Lower lobe of right lung (tissue), 2 donors: ENCODE measurements at regions not wholly inside any gene's neighbourhood (a gene's known extent, or its start where the extent isn't known, plus 50 kb on each side); places are given as distances from the start of the nearest gene placed in this dataset.

Experiments used
- ATAC-seq, 2 donors: fragments of 200-7000 bp; cut with Tn5 transposase; one replicate each; pipeline ENCODE4 v1.9.1; 2020 to 2022; ENCODE audit warnings: mild to moderate bottlenecking in 2 of 2, moderate library complexity in 2 of 2
- DNase-seq: peaks from one replicate; pipeline ENCODE4 v3.0.0-alpha.2; 2020
- H3K27ac ChIP-seq: fragments of 200-600 bp; one replicate; pipeline ENCODE4 v1.8.0; 2022
- H3K27me3 ChIP-seq: fragments of 200-600 bp; one replicate; pipeline ENCODE4 v1.8.0; 2022; ENCODE audit warnings: low read depth
- H3K36me3 ChIP-seq: fragments of 200-600 bp; one replicate; pipeline ENCODE4 v1.8.0; 2022; ENCODE audit warnings: mild to moderate bottlenecking
- H3K4me1 ChIP-seq: fragments of 200-600 bp; one replicate; pipeline ENCODE4 v1.8.0; 2022
- H3K4me3 ChIP-seq: fragments of 200-600 bp; one replicate; pipeline ENCODE4 v1.8.0; 2022; ENCODE audit warnings: mild to moderate bottlenecking
- H3K9me3 ChIP-seq: fragments of 200-600 bp; one replicate; pipeline ENCODE4 v1.8.0; 2022
- CTCF ChIP-seq: fragments of 200-600 bp; IDR thresholded peaks from one replicate; pipeline ENCODE4 v1.8.0; 2022; ENCODE audit warnings: antibody characterized with exemption, mild to moderate bottlenecking
- intact Hi-C: fragments of 100-400 bp; cut with DNase I; formaldehyde crosslinking; loops from one replicate; pipeline ENCODE4 v1.11.0; 2022
- donor health status: DM: no; HTN: yes; CAD: no; lungs with severe emphysema.

GRCh38 chr2:176525086-176525485 lies 255.8 kb downstream of the MTX2 start:
- no peak overlapping the region for H3K27ac ChIP-seq
- peaks cover 10% of the 10 kb centered on the region for H3K4me1 ChIP-seq
- ATAC-seq (no peak), DNase-seq (no peak)
- no peaks in the 10 kb centered on the region for H3K36me3 ChIP-seq
- H3K9me3 ChIP-seq = no peaks in the 10 kb centered on the region
- no peaks in the 10 kb centered on the region for H3K27me3 ChIP-seq
- TF ChIP-seq CTCF = no peak
- intact Hi-C loops = no loop called here
- H3K4me3 ChIP-seq = no peak overlapping the region

- Histone ChIP-seq H3K27ac (no peak overlapping the region), H3K4me1 (peaks cover 10% of the 10 kb centered on the region), H3K36me3 (no peaks in the 10 kb centered on the region), H3K4me3 (no peak overlapping the region), H3K9me3 (no peaks in the 10 kb centered on the region), H3K27me3 (no peaks in the 10 kb centered on the region)
- DNase-seq (no peak), ATAC-seq (no peak)
- intact Hi-C loops = no loop called here
- TF ChIP-seq CTCF = no peak
Measured at GRCh38 chr2:176526995-176527901, 258.0 kb downstream of the MTX2 start.

- no peaks in the 10 kb centered on the region for H3K27me3 ChIP-seq
- no peaks in the 10 kb centered on the region for H3K36me3 ChIP-seq
- intact Hi-C loops = no loop called here
- no peak overlapping the region for H3K4me3 ChIP-seq
- DNase-seq = no peak
- H3K4me1 ChIP-seq = peaks cover 10% of the 10 kb centered on the region
- H3K9me3 ChIP-seq = no peaks in the 10 kb centered on the region
- ATAC-seq = no peak
- no peak overlapping the region for H3K27ac ChIP-seq
- no peak for TF ChIP-seq CTCF
Measured at GRCh38 chr2:176531608-176532007, 262.4 kb downstream of the MTX2 start.

- no peaks in the 10 kb centered on the region for H3K4me1 ChIP-seq
- no peak for TF ChIP-seq CTCF
- intact Hi-C loops = no loop called here
- no peak overlapping the region for H3K4me3 ChIP-seq
- H3K36me3 ChIP-seq = no peaks in the 10 kb centered on the region
- H3K27ac ChIP-seq = no peak overlapping the region
- H3K27me3 ChIP-seq = no peaks in the 10 kb centered on the region
- no peak for DNase-seq
- no peaks in the 10 kb centered on the region for H3K9me3 ChIP-seq
- no peak for ATAC-seq
Measured at GRCh38 chr2:176533505-176534193, 264.4 kb downstream of the MTX2 start.

- no peaks in the 10 kb centered on the region for H3K27me3 ChIP-seq
- no peak for DNase-seq
- no peak overlapping the region for H3K4me3 ChIP-seq
- no peak for TF ChIP-seq CTCF
- no peak overlapping the region for H3K27ac ChIP-seq
- H3K4me1 ChIP-seq = no peaks in the 10 kb centered on the region
- H3K9me3 ChIP-seq = no peaks in the 10 kb centered on the region
- intact Hi-C loops = no loop called here
- H3K36me3 ChIP-seq = no peaks in the 10 kb centered on the region
- ATAC-seq = peak in 1 of 2 donors; percentile 44
Measured at GRCh38 chr2:176534798-176535466, 265.7 kb downstream of the MTX2 start.
